GM19240 (cell line): ENCODE measurements at regions not wholly inside any gene's neighbourhood (a gene's known extent, or its start where the extent isn't known, plus 50 kb on each side); places are given as distances from the start of the nearest gene placed in this dataset.
"Not testable (repeated sequence)": the region's sequence is repeated elsewhere in the genome, so short reads cannot be mapped to it uniquely, and the experiment has no call there.

ENCODE experiments used
- DNase-seq: peaks from one replicate; pipeline ENCODE4 v3.0.0; 2011; ENCODE audit warnings: low spot score; ENCODE audit not compliant: insufficient read length

- no peak for DNase-seq
Measured at GRCh38 chr3:101946906-101947305, 97.6 kb downstream of the NFKBIZ start.

- DNase-seq, result no peak
Measured at GRCh38 chr3:101950510-101950909, 101.2 kb downstream of the NFKBIZ start.

DNA sequence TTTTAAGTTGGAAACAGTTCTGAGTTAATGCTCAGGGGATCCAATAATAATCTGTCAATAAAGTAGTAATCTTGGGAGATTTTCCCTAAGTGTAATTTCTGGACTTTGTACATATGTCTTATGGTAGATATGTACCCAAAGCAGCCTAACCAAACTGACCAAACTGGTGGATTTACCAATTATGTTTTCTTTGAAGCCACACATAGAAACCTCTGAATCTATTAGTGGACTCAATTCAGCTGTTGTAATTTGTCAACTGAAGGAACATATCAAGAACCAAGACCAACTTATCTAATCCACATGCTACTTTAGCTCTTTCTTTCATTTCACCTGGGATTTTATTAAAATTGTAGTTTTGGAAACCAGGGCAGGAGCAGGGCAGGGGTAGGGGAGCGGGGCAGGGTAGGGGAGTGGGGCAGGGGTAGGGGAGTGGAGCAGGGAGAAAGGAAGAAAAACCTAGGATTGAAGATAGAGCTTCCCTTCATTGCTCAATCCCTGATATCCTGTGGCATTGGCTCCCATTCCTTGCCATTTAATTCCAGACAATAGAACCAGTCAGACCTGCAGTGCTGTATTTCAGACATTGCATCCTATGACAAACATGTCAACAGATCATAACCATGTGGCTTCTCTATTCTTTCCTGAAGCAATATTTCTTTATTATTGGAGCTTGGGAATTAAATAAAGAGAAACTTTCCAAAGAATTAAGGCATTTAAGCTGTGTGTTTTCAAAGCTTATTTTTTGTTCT is 101.8 kb downstream of the NFKBIZ start:
- no peak for DNase-seq

DNA sequence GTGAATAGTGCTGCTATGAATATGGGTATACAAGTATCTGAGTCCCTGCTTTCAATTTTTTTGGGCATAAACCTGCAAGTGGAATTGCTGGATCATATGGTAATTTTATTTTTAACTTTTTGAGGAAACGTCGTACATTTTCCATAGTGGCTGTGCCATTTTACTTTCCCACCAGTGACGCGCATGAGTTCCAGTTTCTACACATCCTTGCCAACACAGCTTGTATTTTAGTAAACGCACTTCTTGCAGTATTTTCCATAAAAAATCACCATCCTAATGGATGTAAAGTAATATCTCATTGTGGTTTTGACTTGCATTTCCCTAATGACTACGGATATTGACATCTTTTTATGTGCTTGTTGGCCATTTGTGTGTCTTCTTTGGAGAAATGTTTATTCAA is 105.0 kb downstream of the NFKBIZ start:
- no peak for DNase-seq

GRCh38 chr3:101954936-101955335 is 105.6 kb downstream of the NFKBIZ start:
- DNase-seq, result no peak

GRCh38 chr3:101962055-101962454 is 112.7 kb downstream of the NFKBIZ start:
- DNase-seq, result no peak

GRCh38 chr3:101963902-101964362 is 114.6 kb downstream of the NFKBIZ start:
- DNase-seq, result no peak

DNA sequence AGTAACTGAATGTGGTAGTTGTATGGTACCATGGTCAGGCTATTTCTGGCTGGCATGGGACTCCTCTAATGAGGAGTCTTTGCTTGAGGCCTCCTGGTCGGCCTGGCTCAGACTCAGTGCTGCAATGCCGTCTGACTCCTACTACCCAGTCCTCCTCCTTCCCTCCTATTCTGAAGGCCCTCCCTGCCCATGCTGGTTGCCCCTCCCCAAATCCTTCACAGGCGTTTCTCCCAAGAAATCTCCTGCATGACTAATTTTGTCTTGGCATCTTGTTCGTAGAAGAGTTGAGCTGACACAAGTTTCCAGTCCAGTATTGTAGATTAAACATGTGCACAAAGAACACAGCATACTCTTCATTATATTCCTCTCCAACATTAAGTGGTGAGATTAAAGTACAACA is 115.5 kb downstream of the NFKBIZ start:
- no peak for DNase-seq

GRCh38 chr3:101966226-101966625 is 116.9 kb downstream of the NFKBIZ start:
- no peak for DNase-seq

DNA sequence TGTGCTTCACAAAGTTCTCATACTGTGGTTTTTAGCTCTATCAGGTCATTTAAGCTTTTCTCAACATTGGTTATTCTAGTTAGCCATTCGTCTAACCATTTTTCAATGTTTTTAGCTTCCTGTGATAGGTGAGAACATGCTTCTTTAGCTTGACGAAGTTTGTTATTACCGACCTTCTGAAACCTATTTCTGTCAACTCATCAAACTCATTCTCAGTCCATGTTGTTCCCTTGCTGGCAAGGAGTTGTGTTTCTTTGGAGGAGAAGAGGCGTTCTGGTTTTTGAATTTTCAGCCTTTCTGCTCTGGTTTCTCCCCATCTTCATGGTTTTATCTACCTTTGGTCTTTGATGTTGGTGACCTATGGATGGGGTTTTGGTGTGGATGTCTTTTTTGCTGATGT is 120.9 kb downstream of the NFKBIZ start:
- DNase-seq, result no peak

- no peak for DNase-seq
Measured at GRCh38 chr3:101970905-101971304, 121.6 kb downstream of the NFKBIZ start.

DNA sequence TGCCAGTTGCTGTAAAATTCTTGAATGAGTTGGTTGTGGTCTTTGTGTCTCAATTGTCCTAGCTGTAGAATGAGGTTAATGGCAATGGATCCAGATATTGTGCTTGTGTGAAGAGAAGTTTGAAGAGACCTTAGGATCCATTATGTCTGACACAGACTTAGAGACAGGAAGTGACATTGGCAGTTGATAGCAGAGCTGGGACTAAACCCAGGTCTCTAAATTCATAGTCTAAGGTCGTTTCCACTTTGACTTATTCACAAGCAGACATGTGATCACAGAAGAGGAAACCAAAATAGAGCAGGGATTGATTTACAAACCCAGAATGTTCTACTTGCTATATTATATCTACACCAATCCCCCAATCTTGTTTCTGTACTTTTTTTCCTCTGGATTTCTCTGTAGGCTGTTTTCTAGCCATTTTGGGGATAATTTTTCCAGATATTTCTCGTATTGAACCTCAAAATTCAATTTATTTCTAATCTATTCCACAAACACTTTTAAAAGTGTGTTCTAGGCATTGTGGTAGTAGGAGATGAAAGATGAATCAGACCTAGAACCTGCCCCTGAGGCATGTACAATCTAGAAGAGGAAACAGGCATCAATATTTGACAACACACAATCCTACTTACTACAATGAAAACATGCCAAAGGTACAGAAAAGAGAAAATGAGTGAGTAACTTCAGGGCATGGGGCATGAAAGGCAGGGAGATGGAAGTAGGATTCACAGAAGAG is 123.3 kb downstream of the NFKBIZ start:
- DNase-seq, result no peak

DNA sequence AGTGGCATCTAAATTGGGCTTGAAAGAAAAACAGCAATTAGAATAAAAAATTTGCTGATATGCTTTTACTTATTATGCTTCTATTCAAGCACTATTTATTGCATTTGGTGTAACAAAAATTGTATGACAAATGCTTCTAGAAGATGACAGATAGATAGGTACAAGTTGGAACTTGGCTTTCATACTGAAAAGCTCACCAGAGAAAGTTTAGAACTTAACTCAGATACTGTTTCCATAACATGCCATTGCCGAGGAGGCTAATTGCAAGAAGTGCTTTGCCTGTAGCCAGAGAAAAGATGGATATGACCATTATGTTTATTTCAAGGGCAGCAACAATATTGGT is 123.8 kb downstream of the NFKBIZ start:
- DNase-seq, result no peak

DNA sequence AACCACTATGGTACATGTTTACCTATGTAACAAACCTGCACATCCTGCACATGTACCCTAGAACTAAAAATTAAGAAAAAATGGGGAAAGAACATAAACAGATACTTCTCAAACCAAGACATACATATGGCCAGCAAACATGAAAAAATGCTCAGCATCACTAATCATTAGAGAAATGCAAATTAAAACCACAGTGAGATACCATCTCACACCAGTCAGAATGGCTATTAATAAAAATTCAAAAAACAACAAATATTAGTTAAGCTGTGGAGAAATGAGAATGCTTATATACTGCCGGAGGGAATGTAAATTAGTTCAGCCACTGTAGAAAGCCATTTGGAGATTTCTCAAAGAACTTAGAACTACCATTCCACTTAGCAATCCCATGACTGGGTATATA is 126.1 kb downstream of the NFKBIZ start:
- not testable (repeated sequence) for DNase-seq

DNA sequence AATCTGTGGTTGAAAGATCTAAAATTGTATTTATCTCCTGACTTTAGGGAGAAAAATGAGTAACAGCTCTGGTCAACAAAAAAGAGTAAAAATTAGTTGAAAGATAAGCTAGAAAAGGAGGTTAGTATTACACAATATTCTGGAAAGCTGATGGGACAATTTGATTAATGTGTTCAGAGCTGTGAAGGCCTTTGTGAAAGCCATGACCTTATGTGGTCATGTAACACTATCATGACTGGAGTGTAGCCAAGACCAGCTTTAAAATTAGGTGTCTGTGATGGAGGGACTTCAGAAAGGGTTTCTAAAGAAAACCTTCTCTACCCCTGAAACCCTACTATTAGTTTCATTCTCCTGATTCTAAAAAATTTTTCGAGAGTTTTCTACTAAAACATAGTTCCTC is 127.2 kb downstream of the NFKBIZ start:
- peak; percentile 18 for DNase-seq

- no peak for DNase-seq
Measured at GRCh38 chr3:101978348-101978747, 129.0 kb downstream of the NFKBIZ start.

GRCh38 chr3:101979033-101979432 is 129.7 kb downstream of the NFKBIZ start:
- no peak for DNase-seq

DNA sequence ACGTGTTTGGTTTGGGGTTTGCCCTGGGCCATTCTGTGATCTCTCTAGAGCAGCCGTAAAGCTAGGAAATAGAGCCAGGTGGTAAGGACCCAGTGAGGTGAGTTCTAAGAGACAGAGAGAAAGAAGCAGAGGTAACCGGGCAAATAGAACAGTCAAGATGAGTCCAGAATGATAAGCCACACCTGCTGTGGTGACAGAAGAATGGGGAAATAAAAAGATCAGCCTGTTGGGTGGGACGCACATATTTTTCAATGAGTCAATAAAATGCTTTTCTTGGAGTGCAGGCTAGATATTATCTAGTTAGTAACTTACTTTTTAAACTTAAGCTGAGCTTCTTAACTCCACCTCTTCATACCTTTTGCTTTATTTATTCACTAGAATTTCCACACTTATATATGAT is 135.0 kb downstream of the NFKBIZ start:
- DNase-seq, result no peak

DNA sequence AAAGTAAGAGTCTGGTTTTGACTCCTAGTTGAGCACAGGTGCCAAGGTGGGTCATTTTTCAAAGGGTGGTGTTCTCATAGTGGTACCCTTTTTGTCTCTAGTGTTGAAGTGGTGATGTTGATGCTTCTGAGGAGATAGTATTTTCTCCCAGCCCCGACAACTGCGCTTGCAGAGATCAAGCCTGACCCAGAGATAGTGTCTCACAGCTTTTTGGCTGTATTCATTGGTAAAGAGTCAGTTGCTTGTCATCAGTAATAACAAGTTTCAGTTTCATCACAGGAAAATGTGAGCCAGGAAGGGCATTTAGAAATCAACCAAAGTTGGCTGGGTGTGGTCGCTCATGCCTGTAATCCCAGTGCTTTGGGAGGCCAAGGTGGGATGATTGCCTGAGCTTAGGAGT is 139.3 kb downstream of the NFKBIZ start:
- DNase-seq, result no peak

DNA sequence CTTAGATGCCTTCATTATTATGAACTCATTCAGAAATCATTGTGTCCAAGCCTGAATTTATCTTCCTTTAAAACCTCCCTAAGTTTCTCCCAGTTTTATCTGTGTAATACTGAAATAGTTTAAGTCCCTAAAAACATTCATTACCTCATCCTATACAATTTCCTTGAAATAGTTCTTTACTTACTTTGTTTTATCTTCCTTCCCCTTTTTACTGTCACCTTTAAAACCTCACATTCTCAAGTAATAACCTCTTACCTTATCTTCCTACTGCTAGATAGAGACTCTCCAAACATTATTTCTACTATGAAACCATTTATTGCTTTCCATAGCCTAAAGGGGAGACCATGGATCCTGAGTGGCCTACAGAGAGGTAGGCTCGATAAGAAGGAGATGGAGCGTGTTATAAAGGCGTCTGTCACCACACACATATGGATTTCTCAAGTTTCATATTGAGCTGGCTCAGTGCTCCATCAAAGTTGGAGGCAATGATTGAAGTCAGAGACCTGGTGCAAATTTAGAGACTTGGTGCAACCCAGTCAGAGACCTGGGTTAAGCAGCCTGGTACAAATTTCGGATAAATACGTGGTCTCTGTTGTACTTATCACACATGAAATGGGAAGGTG is 140.4 kb downstream of the NFKBIZ start:
- DNase-seq, result no peak

DNA sequence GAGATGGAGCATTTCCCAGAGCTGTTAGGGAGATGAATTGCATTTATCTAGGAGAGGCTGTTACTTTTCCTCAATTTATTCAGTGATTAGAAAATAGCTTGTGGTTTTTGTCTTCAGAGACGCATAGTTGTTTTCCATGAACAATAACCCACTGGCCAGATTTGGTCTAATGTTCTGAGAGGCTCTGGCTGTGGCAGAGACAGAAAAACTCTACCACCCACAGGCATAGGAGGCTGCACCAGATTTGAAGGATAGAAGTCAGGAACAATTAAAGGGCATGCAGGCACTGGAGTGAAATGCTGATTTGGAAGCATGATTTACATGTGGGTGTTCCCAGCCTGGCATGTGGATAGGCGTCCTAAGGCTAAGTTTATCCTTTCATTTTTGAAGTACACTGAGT is 143.5 kb downstream of the NFKBIZ start:
- DNase-seq, result no peak

GRCh38 chr3:101994386-101994785 is 145.1 kb downstream of the NFKBIZ start:
- DNase-seq, result no peak
